HEK293 (cell line): ENCODE measurements at regions not wholly inside any gene's neighbourhood (a gene's known extent, or its start where the extent isn't known, plus 50 kb on each side); places are given as distances from the start of the nearest gene placed in this dataset.

Experiments used
- BCL11A ChIP-seq: fragments of 450-650 bp; formaldehyde crosslinking; IDR thresholded peaks from 2 replicates; pipeline ENCODE4 v1.5.1; 2016; ENCODE audit warnings: low read depth, missing biosample characterization, missing genetic modification characterization
- FEZF1 ChIP-seq: fragments of 450-650 bp; formaldehyde crosslinking; IDR thresholded peaks from 2 replicates; pipeline ENCODE4 v1.5.1; 2016; ENCODE audit warnings: missing biosample characterization, missing genetic modification characterization
- HOXA7 ChIP-seq: sonication (generic); formaldehyde crosslinking; IDR thresholded peaks from 2 replicates; pipeline ENCODE4 v1.8.1; 2022; ENCODE audit warnings: missing genetic modification reagents, borderline replicate concordance
- IKZF3 ChIP-seq: fragments of 450-650 bp; IDR thresholded peaks from 2 replicates; pipeline ENCODE4 v1.5.0; 2018; ENCODE audit warnings: missing biosample characterization, mild to moderate bottlenecking, missing genetic modification characterization, moderate library complexity
- REST ChIP-seq: fragments of 450-650 bp; formaldehyde crosslinking; IDR thresholded peaks from 2 replicates; pipeline ENCODE4 v1.5.1; 2016; ENCODE audit warnings: missing biosample characterization, missing genetic modification characterization
- SCRT2 ChIP-seq: fragments of 450-650 bp; formaldehyde crosslinking; IDR thresholded peaks from 2 replicates; pipeline ENCODE4 v1.5.1; 2016; ENCODE audit warnings: missing biosample characterization, missing genetic modification characterization
- SETDB1 ChIP-seq: IDR thresholded peaks from one replicate; pipeline ENCODE4 v1.6.1; 2017; ENCODE audit warnings: mild to moderate bottlenecking, low read length, moderate library complexity, mixed read lengths; ENCODE audit not compliant: insufficient read length
- WT1 ChIP-seq: fragments of 450-650 bp; formaldehyde crosslinking; IDR thresholded peaks from 2 replicates; pipeline ENCODE4 v1.5.1; 2016; ENCODE audit warnings: missing biosample characterization, missing genetic modification characterization
- ZBTB1 ChIP-seq: fragments of 450-650 bp; formaldehyde crosslinking; IDR thresholded peaks from 2 replicates; pipeline ENCODE4 v1.5.1; 2016; ENCODE audit warnings: missing biosample characterization, missing genetic modification characterization
- ZBTB10 ChIP-seq: fragments of 450-650 bp; formaldehyde crosslinking; IDR thresholded peaks from 2 replicates; pipeline ENCODE4 v1.5.1; 2016; ENCODE audit warnings: missing biosample characterization, missing genetic modification characterization
- ZBTB7A ChIP-seq: fragments of 450-650 bp; formaldehyde crosslinking; IDR thresholded peaks from 2 replicates; pipeline ENCODE4 v1.5.1; 2016; ENCODE audit warnings: low read depth, missing biosample characterization, missing genetic modification characterization
- ZNF138 ChIP-seq: fragments of 450-650 bp; formaldehyde crosslinking; IDR thresholded peaks from 2 replicates; pipeline ENCODE4 v1.5.1; 2016; ENCODE audit warnings: missing biosample characterization, missing genetic modification characterization, borderline replicate concordance
- ZNF174 ChIP-seq: fragments of 450-650 bp; formaldehyde crosslinking; IDR thresholded peaks from 2 replicates; pipeline ENCODE4 v1.5.0; 2017; ENCODE audit warnings: missing biosample characterization, mild to moderate bottlenecking, missing genetic modification characterization
- ZNF175 ChIP-seq: fragments of 450-650 bp; formaldehyde crosslinking; IDR thresholded peaks from 2 replicates; pipeline ENCODE4 v1.5.1; 2016; ENCODE audit warnings: missing biosample characterization, missing genetic modification characterization
- ZNF184 ChIP-seq: fragments of 450-650 bp; IDR thresholded peaks from 2 replicates; pipeline ENCODE4 v1.5.1; 2018; ENCODE audit warnings: missing biosample characterization, mild to moderate bottlenecking, missing genetic modification characterization
- ZNF239 ChIP-seq: fragments of 450-650 bp; formaldehyde crosslinking; IDR thresholded peaks from 2 replicates; pipeline ENCODE4 v1.5.1; 2016; ENCODE audit warnings: missing biosample characterization, missing genetic modification characterization
- ZNF366 ChIP-seq: fragments of 450-650 bp; formaldehyde crosslinking; conservative IDR thresholded peaks from 2 replicates; pipeline ENCODE4 v1.5.1; 2016; ENCODE audit warnings: missing biosample characterization, missing genetic modification characterization
- ZNF423 ChIP-seq: fragments of 450-650 bp; formaldehyde crosslinking; IDR thresholded peaks from 2 replicates; pipeline ENCODE4 v1.5.1; 2016; ENCODE audit warnings: missing biosample characterization, missing genetic modification characterization
- ZNF664 ChIP-seq: fragments of 450-650 bp; formaldehyde crosslinking; IDR thresholded peaks from 2 replicates; pipeline ENCODE4 v1.5.1; 2016; ENCODE audit warnings: missing biosample characterization, missing genetic modification characterization
- ZNF707 ChIP-seq: fragments of 450-650 bp; formaldehyde crosslinking; IDR thresholded peaks from 2 replicates; pipeline ENCODE4 v1.5.1; 2016; ENCODE audit warnings: missing biosample characterization, missing genetic modification characterization
- ZNF777 ChIP-seq: fragments of 450-650 bp; formaldehyde crosslinking; IDR thresholded peaks from 2 replicates; pipeline ENCODE4 v1.5.1; 2017; ENCODE audit warnings: missing biosample characterization, missing genetic modification characterization, borderline replicate concordance
- ZNF785 ChIP-seq: fragments of 450-650 bp; formaldehyde crosslinking; IDR thresholded peaks from 2 replicates; pipeline ENCODE4 v1.5.1; 2016; ENCODE audit warnings: missing biosample characterization, missing genetic modification characterization
- ZSCAN5A ChIP-seq: fragments of 450-650 bp; formaldehyde crosslinking; IDR thresholded peaks from 2 replicates; pipeline ENCODE4 v1.5.1; 2016; ENCODE audit warnings: missing biosample characterization, missing genetic modification characterization
- TF ChIP-seq, protein P1 (sequence below): fragments of 450-650 bp; formaldehyde crosslinking; IDR thresholded peaks from 2 replicates; pipeline ENCODE4 v1.5.1; 2017; ENCODE audit warnings: missing biosample characterization, missing genetic modification characterization
- TF ChIP-seq, protein P2 (sequence below): fragments of 450-650 bp; formaldehyde crosslinking; IDR thresholded peaks from 2 replicates; pipeline ENCODE4 v1.5.1; 2017; ENCODE audit warnings: missing biosample characterization, missing genetic modification characterization
- TF ChIP-seq, protein P3 (sequence below): fragments of 450-650 bp; formaldehyde crosslinking; IDR thresholded peaks from 2 replicates; pipeline ENCODE4 v1.5.1; 2017; ENCODE audit warnings: missing biosample characterization, missing genetic modification characterization

GRCh38 chr1:229011022-229011421 is 259.9 kb upstream of the RAB4A start (continued):
- no peak for TF ChIP-seq ZSCAN5A (tag by site-specific recombination)
- peak; percentile 53 for TF ChIP-seq SCRT2
- no peak for TF ChIP-seq HOXA7 (CRISPR knock-in tag)
- no peak for TF ChIP-seq ZBTB10 (tag by site-specific recombination)
- 0 out of 2 replicates have a peak, but pooled peaks have one; percentile 11 for TF ChIP-seq ZBTB1
- peak; percentile 13; the same call in 1 of the 2 replicates for TF ChIP-seq ZNF184 (tag by site-specific recombination)
- TF ChIP-seq ZNF423 (tag by site-specific recombination): no peak
- no peak for TF ChIP-seq ZNF664 (tag by site-specific recombination)
- TF ChIP-seq WT1 (tag by site-specific recombination): peak; percentile 41; the same call in 1 of the 2 replicates
- no peak for TF ChIP-seq ZNF174 (tag by site-specific recombination)
- TF ChIP-seq, protein P1, sequence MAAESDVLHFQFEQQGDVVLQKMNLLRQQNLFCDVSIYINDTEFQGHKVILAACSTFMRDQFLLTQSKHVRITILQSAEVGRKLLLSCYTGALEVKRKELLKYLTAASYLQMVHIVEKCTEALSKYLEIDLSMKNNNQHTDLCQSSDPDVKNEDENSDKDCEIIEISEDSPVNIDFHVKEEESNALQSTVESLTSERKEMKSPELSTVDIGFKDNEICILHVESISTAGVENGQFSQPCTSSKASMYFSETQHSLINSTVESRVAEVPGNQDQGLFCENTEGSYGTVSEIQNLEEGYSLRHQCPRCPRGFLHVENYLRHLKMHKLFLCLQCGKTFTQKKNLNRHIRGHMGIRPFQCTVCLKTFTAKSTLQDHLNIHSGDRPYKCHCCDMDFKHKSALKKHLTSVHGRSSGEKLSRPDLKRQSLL: no peak
- TF ChIP-seq ZNF366: no peak
- no peak for TF ChIP-seq ZNF707
- TF ChIP-seq ZNF785: no peak
- no peak for TF ChIP-seq ZBTB7A (tag by site-specific recombination)
- TF ChIP-seq, protein P2, sequence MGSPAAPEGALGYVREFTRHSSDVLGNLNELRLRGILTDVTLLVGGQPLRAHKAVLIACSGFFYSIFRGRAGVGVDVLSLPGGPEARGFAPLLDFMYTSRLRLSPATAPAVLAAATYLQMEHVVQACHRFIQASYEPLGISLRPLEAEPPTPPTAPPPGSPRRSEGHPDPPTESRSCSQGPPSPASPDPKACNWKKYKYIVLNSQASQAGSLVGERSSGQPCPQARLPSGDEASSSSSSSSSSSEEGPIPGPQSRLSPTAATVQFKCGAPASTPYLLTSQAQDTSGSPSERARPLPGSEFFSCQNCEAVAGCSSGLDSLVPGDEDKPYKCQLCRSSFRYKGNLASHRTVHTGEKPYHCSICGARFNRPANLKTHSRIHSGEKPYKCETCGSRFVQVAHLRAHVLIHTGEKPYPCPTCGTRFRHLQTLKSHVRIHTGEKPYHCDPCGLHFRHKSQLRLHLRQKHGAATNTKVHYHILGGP (tag by site-specific recombination): no peak
- peak; percentile 15; the same call in 1 of the 2 replicates for TF ChIP-seq FEZF1
- TF ChIP-seq SETDB1: no peak
- no peak for TF ChIP-seq BCL11A (tag by site-specific recombination)
- no peak for TF ChIP-seq ZNF777 (tag by site-specific recombination)
- TF ChIP-seq, protein P3, sequence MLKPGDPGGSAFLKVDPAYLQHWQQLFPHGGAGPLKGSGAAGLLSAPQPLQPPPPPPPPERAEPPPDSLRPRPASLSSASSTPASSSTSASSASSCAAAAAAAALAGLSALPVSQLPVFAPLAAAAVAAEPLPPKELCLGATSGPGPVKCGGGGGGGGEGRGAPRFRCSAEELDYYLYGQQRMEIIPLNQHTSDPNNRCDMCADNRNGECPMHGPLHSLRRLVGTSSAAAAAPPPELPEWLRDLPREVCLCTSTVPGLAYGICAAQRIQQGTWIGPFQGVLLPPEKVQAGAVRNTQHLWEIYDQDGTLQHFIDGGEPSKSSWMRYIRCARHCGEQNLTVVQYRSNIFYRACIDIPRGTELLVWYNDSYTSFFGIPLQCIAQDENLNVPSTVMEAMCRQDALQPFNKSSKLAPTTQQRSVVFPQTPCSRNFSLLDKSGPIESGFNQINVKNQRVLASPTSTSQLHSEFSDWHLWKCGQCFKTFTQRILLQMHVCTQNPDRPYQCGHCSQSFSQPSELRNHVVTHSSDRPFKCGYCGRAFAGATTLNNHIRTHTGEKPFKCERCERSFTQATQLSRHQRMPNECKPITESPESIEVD (tag by site-specific recombination): peak; percentile 65
- TF ChIP-seq REST: no peak
- no peak for TF ChIP-seq ZNF175 (tag by site-specific recombination)
- no peak for TF ChIP-seq ZNF239 (tag by site-specific recombination)
- TF ChIP-seq IKZF3 (tag by site-specific recombination): no peak
- no peak for TF ChIP-seq ZNF138
